ENCODE measurements at regions not wholly inside any gene's neighbourhood (a gene's known extent, or its start where the extent isn't known, plus 50 kb on each side); places are given as distances from the start of the nearest gene placed in this dataset.

GRCh38 chr9:7242126-7242525 lies 484.4 kb downstream of the KDM4C start:
- intact Hi-C loops (cut with DNase I) = no loop called here
- no peaks in the 10 kb centered on the region for H3K9me3 ChIP-seq
- no peaks in the 10 kb centered on the region for H3K27me3 ChIP-seq
- no peak overlapping the region for H3K27ac ChIP-seq
- DNase-seq (ENCODE audit: low spot score in 2 of 2) = no peak
- no peaks in the 10 kb centered on the region for H3K36me3 ChIP-seq
- no peak for TF ChIP-seq CTCF (IDR thresholded peaks at IDR 0.05)
- no peak overlapping the region for H3K4me3 ChIP-seq
- no peaks in the 10 kb centered on the region for H3K4me1 ChIP-seq

GRCh38 chr9:7241694-7242093 lies 483.9 kb downstream of the KDM4C start:
- Histone ChIP-seq H3K27ac (no peak overlapping the region), H3K36me3 (no peaks in the 10 kb centered on the region), H3K9me3 (no peaks in the 10 kb centered on the region), H3K4me1 (no peaks in the 10 kb centered on the region), H3K27me3 (no peaks in the 10 kb centered on the region), H3K4me3 (no peak overlapping the region)
- intact Hi-C loops (cut with DNase I) = no loop called here
- no peak for DNase-seq (ENCODE audit: low spot score in 2 of 2)
- TF ChIP-seq CTCF (IDR thresholded peaks at IDR 0.05) = no peak

- TF ChIP-seq CTCF (IDR thresholded peaks at IDR 0.05) = no peak
- DNase-seq (ENCODE audit: low spot score in 2 of 2) = no peak
- H3K9me3 ChIP-seq = no peaks in the 10 kb centered on the region
- intact Hi-C loops (cut with DNase I) = no loop called here
- H3K36me3 ChIP-seq = no peaks in the 10 kb centered on the region
- H3K27ac ChIP-seq = no peak overlapping the region
- H3K27me3 ChIP-seq = no peaks in the 10 kb centered on the region
- no peak overlapping the region for H3K4me3 ChIP-seq
- no peaks in the 10 kb centered on the region for H3K4me1 ChIP-seq
These were observed 483.0 kb downstream of the KDM4C start for GRCh38 chr9:7240569-7241311.

GRCh38 chr9:7239708-7240107 lies 481.9 kb downstream of the KDM4C start:
- DNase-seq (ENCODE audit: low spot score in 2 of 2) = no peak
- no peak for TF ChIP-seq CTCF (IDR thresholded peaks at IDR 0.05)
- intact Hi-C loops (cut with DNase I) = no loop called here
- Histone ChIP-seq H3K9me3 (no peaks in the 10 kb centered on the region), H3K27me3 (no peaks in the 10 kb centered on the region), H3K4me3 (no peak overlapping the region), H3K27ac (no peak overlapping the region), H3K4me1 (no peaks in the 10 kb centered on the region), H3K36me3 (no peaks in the 10 kb centered on the region)

- Histone ChIP-seq H3K27me3 (no peaks in the 10 kb centered on the region), H3K4me1 (no peaks in the 10 kb centered on the region), H3K4me3 (no peak overlapping the region), H3K27ac (no peak overlapping the region), H3K9me3 (no peaks in the 10 kb centered on the region), H3K36me3 (no peaks in the 10 kb centered on the region)
- no peak for DNase-seq (ENCODE audit: low spot score in 2 of 2)
- intact Hi-C loops (cut with DNase I) = no loop called here
- no peak for TF ChIP-seq CTCF (IDR thresholded peaks at IDR 0.05)
These were observed 480.5 kb downstream of the KDM4C start for GRCh38 chr9:7238247-7238637.
